Suprapubic skin (tissue), 4 donors: ENCODE measurements at regions not wholly inside any gene's neighbourhood (a gene's known extent, or its start where the extent isn't known, plus 50 kb on each side); places are given as distances from the start of the nearest gene placed in this dataset.
A peak's percentile ranks its signal among the peaks of the same experiment; 100 is the strongest.

Experiments used
- DNase-seq, 2 donors: peaks; one replicate each; pipeline ENCODE4 v3.0.0-alpha.2; 2019; ENCODE audit warnings: low spot score in 2 of 2
- H3K27ac ChIP-seq: fragments of 200-600 bp; sonication (generic); one replicate; pipeline ENCODE4 v1.5.1; 2019
- H3K27me3 ChIP-seq: fragments of 200-600 bp; sonication (generic); one replicate; pipeline ENCODE4 v1.5.1; 2019
- H3K36me3 ChIP-seq: fragments of 200-600 bp; sonication (generic); one replicate; pipeline ENCODE4 v1.5.1; 2019
- H3K4me1 ChIP-seq: fragments of 200-600 bp; sonication (generic); one replicate; pipeline ENCODE4 v1.5.1; 2019
- H3K4me3 ChIP-seq: fragments of 200-600 bp; sonication (generic); one replicate; pipeline ENCODE4 v1.5.1; 2019; ENCODE audit warnings: mild to moderate bottlenecking
- H3K9me3 ChIP-seq: fragments of 200-600 bp; sonication (generic); one replicate; pipeline ENCODE4 v1.5.1; 2019
- CTCF ChIP-seq, 2 donors: fragments of 200-600 bp in 1 of 2; fragments of 450-650 bp in 1 of 2; sonication (generic) in 1 of 2; IDR thresholded peaks; one replicate each; pipeline ENCODE4 v1.5.1; 2016 to 2019; ENCODE audit warnings: antibody characterized with exemption in 2 of 2, mild to moderate bottlenecking in 1 of 2, moderate library complexity in 1 of 2
- EP300 ChIP-seq: sonication (generic); formaldehyde crosslinking; IDR thresholded peaks from one replicate; pipeline ENCODE4 v1.6.1; 2017; ENCODE audit warnings: antibody characterized with exemption
- POLR2A ChIP-seq, 2 donors: fragments of 450-650 bp; IDR thresholded peaks; one replicate each; pipeline ENCODE4 v1.6.1; 2017; ENCODE audit warnings: antibody characterized with exemption in 2 of 2, mild to moderate bottlenecking in 2 of 2, moderate library complexity in 2 of 2
- POLR2AphosphoS5 ChIP-seq, 3 donors: sonication (generic); formaldehyde crosslinking; IDR thresholded peaks; one replicate each; pipeline ENCODE4 v1.6.1; 2017; ENCODE audit warnings: antibody characterized with exemption in 3 of 3
- WGBS: methylation state at CpG from one replicate; pipeline ENCODE4 v1.1.5; 2018; 5-methylcytosine and 5-hydroxymethylcytosine counted together

- WGBS: 3% methylated on average over 12 of the region's 12 CpGs
- no peaks in the 10 kb centered on the region for H3K9me3 ChIP-seq
- peak overlapping the region; percentile 72 for H3K4me3 ChIP-seq
- peaks cover 49% of the 10 kb centered on the region for H3K4me1 ChIP-seq
- TF ChIP-seq EP300 (no peak), POLR2AphosphoS5 (IDR thresholded peaks at IDR 0.05) (no peak), CTCF (IDR thresholded peaks at IDR 0.05) (no peak), POLR2A (IDR thresholded peaks at IDR 0.05) (no peak)
- peak overlapping the region; percentile 96 for H3K27ac ChIP-seq
- DNase-seq: no peak
- peaks cover 46% of the 10 kb centered on the region for H3K27me3 ChIP-seq
- no peaks in the 10 kb centered on the region for H3K36me3 ChIP-seq
Measured at GRCh38 chr6:26198722-26199056, 111.5 kb downstream of the HFE start.

- peak overlapping the region; percentile 72 for H3K4me3 ChIP-seq
- H3K9me3 ChIP-seq: no peaks in the 10 kb centered on the region
- DNase-seq: peak in 1 of 2 donors; percentile 81
- peaks cover 48% of the 10 kb centered on the region for H3K27me3 ChIP-seq
- peak in 2 of 3 donors; percentile 72 to 90 for TF ChIP-seq POLR2AphosphoS5 (IDR thresholded peaks at IDR 0.05)
- TF ChIP-seq EP300: no peak
- TF ChIP-seq CTCF (IDR thresholded peaks at IDR 0.05): no peak
- TF ChIP-seq POLR2A (IDR thresholded peaks at IDR 0.05): peak in 1 of 2 donors; percentile 64
- peak overlapping the region; percentile 96 for H3K27ac ChIP-seq
- H3K36me3 ChIP-seq: no peaks in the 10 kb centered on the region
- WGBS: 2% methylated on average over 41 of the region's 42 CpGs
- H3K4me1 ChIP-seq: peaks cover 54% of the 10 kb centered on the region
Measured at GRCh38 chr6:26199057-26199772, 112.0 kb downstream of the HFE start.

- Histone ChIP-seq H3K9me3 (no peaks in the 10 kb centered on the region), H3K4me1 (peaks cover 49% of the 10 kb centered on the region), H3K36me3 (no peaks in the 10 kb centered on the region), H3K27me3 (peaks cover 52% of the 10 kb centered on the region), H3K4me3 (peak overlapping the region; percentile 72), H3K27ac (peak overlapping the region; percentile 96)
- DNase-seq: no peak
- WGBS: 6% methylated on average over 20 of the region's 20 CpGs
- TF ChIP-seq EP300 (no peak), POLR2A (IDR thresholded peaks at IDR 0.05) (no peak), POLR2AphosphoS5 (IDR thresholded peaks at IDR 0.05) (no peak), CTCF (IDR thresholded peaks at IDR 0.05) (no peak)
Measured at GRCh38 chr6:26199773-26200764, 112.8 kb downstream of the HFE start.

- H3K27me3 ChIP-seq: peaks cover 58% of the 10 kb centered on the region
- no peaks in the 10 kb centered on the region for H3K36me3 ChIP-seq
- WGBS: 95% methylated on average over 16 of the region's 16 CpGs
- H3K9me3 ChIP-seq: no peaks in the 10 kb centered on the region
- no peak overlapping the region for H3K4me3 ChIP-seq
- TF ChIP-seq CTCF (IDR thresholded peaks at IDR 0.05): no peak
- TF ChIP-seq POLR2A (IDR thresholded peaks at IDR 0.05): no peak
- TF ChIP-seq EP300: no peak
- no peak for TF ChIP-seq POLR2AphosphoS5 (IDR thresholded peaks at IDR 0.05)
- H3K27ac ChIP-seq: no peak overlapping the region
- H3K4me1 ChIP-seq: peaks cover 56% of the 10 kb centered on the region
- DNase-seq: no peak
Measured at GRCh38 chr6:26200918-26201721, 113.9 kb downstream of the HFE start.
